ENCODE measurements at regions not wholly inside any gene's neighbourhood (a gene's known extent, or its start where the extent isn't known, plus 50 kb on each side); places are given as distances from the start of the nearest gene placed in this dataset.

DNA sequence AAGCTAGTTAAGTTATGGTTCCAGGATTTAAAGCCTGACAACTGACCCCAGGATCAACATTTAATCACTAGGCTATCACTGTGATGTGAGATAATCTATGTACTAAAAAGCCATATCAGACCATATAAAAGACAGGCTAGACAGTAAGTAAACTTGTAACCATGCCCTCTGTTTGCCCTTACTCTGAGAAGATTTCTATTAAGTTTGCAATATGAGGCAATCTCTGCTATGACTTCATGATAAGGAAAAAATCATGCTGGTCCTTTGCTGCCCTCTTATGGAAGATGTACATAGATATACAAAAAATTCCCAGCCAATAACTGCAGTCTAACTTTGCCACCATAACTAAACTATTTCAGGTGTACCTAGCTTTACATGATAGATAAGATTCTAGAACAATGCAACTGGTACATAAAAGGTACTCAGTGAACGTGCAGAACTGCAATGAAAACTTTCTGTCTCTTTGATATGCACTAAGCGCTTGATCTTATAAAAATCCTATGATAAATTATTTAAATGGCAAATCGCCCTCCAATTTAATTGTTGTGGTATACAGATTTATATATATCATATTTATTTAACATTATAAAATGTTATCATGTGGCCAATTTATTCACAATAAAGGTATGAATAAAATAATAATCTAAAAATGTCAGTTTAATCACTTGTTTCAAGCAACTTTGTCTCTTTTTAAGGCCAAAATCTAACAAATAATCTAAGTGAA, 70.5 kb downstream of the FAM217A start:
- DNase-seq (ENCODE audit: low read depth), result no peak

- DNase-seq (ENCODE audit: low read depth), result no peak
Measured at GRCh38 chr6:4009486-4009885, 69.5 kb downstream of the FAM217A start.

GRCh38 chr6:4010048-4010447, 68.9 kb downstream of the FAM217A start:
- DNase-seq (ENCODE audit: low read depth), result no peak

- DNase-seq (ENCODE audit: low read depth), result no peak
Measured at GRCh38 chr6:4010689-4011090, 68.2 kb downstream of the FAM217A start.

GRCh38 chr6:4012826-4013225, 66.1 kb downstream of the FAM217A start:
- no peak for DNase-seq (ENCODE audit: low read depth)

- no peak for DNase-seq (ENCODE audit: low read depth)
Measured at GRCh38 chr6:4017058-4017739, 61.7 kb downstream of the FAM217A start.

DNA sequence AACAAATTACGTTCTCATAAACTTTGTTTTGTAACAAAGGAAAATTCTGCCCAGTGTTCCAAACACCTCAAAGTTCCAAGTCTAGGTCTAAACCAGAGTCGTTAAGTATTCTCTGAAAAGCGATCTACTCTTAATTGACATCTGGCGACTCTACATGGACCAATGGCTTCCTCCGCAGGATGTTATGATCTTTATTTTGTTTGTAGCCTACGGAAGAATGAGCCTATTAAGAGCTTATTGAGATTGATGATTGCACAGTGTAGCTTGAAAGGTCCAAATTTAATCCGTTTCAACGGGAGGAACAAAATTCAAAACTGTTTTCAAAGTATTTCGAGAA, 61.1 kb downstream of the FAM217A start:
- no peak for DNase-seq (ENCODE audit: low read depth)

DNA sequence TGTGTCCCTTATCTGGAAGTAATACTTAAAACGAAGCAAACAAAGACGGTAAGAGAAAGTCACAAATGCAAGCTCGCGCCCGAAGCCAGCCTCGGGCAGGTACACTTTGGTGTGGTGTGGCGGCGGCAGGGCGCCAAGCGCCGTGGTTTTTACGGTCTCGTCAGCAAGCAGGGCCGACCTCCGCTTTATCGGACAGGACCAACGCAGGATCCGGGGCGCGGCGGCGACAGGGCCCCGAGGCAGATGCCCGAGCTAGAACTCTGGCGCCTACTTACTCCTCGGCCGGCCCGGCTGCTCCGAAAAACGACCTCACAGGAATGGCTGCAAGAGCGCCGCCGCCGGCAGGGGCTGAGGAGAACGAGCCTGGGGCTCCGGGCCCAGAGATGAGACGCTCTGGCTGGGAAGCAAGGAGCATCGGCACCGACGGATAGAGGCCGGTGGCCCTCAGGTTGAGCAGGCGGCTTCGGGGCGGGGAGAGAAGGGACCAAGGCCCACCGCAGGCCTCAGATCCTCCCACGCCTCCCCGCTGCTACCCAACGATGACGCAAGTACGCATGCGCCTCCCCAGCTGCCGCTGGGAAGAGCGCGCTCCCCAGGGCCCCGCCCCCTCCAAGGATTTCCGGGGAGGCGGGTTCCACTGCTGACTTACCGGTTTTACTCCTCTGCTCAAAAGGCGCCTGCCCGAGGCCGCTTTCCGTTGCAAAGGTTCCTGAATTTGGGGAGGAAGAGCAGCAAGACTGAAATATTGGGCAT, 60.6 kb downstream of the FAM217A start:
- DNase-seq (ENCODE audit: low read depth), result peak; percentile 66
